Panc1 (cell line): ENCODE measurements at regions not wholly inside any gene's neighbourhood (a gene's known extent, or its start where the extent isn't known, plus 50 kb on each side); places are given as distances from the start of the nearest gene placed in this dataset.
A peak's percentile ranks its signal among the peaks of the same experiment; 100 is the strongest.

Experiments
- ATAC-seq: fragments of 200-7000 bp; cut with Tn5 transposase; 2 replicates; pipeline ENCODE4 v1.9.1; 2020; ENCODE audit warnings: mild to moderate bottlenecking, moderate library complexity
- BruUV-seq: library from RNA; stranded (reverse); fragments of 400-500 nt; replicated peaks from 2 replicates; lab custom pipeline; 2021; lab: Mats Ljungman, UMichigan
- CTCF ChIA-PET: fragments of 300-600 bp; sonication (Branson Sonifier 250); formaldehyde crosslinking; loops from one replicate; lab custom pipeline; 2022; ENCODE audit warnings: antibody characterized with exemption; lab: Charles Lee
- POLR2A ChIA-PET: fragments of 300-600 bp; sonication (Branson Sonifier 250); formaldehyde crosslinking; loops from one replicate; lab custom pipeline; 2022; ENCODE audit warnings: antibody characterized with exemption; lab: Charles Lee
- DNase-seq: peaks from one replicate; pipeline ENCODE4 v3.0.0-alpha.2; 2010; ENCODE audit warnings: low read depth, low spot score
- H3K27ac ChIP-seq: 2 replicates; pipeline ENCODE4 v1.5.1; 2011; ENCODE audit warnings: mild to moderate bottlenecking, low read length, inconsistent platforms
- H3K27me3 ChIP-seq: fragments of 200-500 bp; sonication (Bioruptor generic); 2 replicates; pipeline ENCODE4 v1.6.0; 2014; ENCODE audit warnings: low read length, inconsistent platforms; ENCODE audit not compliant: control insufficient read depth, insufficient read depth
- H3K36me3 ChIP-seq: fragments of 200-500 bp; sonication (Bioruptor generic); 2 replicates; pipeline ENCODE4 v1.5.1; 2014; ENCODE audit warnings: inconsistent platforms, mild to moderate bottlenecking, low read length, moderate library complexity; ENCODE audit not compliant: control insufficient read depth, insufficient read depth
- H3K4me1 ChIP-seq: 2 replicates; pipeline ENCODE4 v1.5.1; 2011; ENCODE audit warnings: inconsistent platforms, mild to moderate bottlenecking, low read length, moderate library complexity; ENCODE audit not compliant: control insufficient read depth, insufficient read depth
- H3K4me3 ChIP-seq, 2 experiments: 2 replicates each; pipeline ENCODE4 v1.5.1; 2011 to 2012; ENCODE audit warnings: low read depth in 2 of 2, low read length in 2 of 2, mild to moderate bottlenecking in 2 of 2, inconsistent platforms in 1 of 2, moderate library complexity in 1 of 2
- H3K9me3 ChIP-seq: fragments of 200-500 bp; sonication (Bioruptor generic); 2 replicates; pipeline ENCODE4 v1.5.1; 2014; ENCODE audit warnings: low read depth, mild to moderate bottlenecking, inconsistent platforms, low read length, moderate library complexity; ENCODE audit not compliant: control insufficient read depth, insufficient read depth
- CTCF ChIP-seq: fragments of 450-650 bp; IDR thresholded peaks from 2 replicates; pipeline ENCODE4 v1.5.1; 2017; ENCODE audit warnings: mild to moderate bottlenecking
- POLR2AphosphoS5 ChIP-seq: IDR thresholded peaks from 2 replicates; pipeline ENCODE4 v1.6.1; 2012; ENCODE audit warnings: mild to moderate bottlenecking, low read depth, low read length, moderate library complexity
- REST ChIP-seq, 2 experiments: IDR thresholded peaks; 2 replicates each; pipeline ENCODE4 v1.6.1; 2011 to 2012; ENCODE audit warnings: low read depth in 2 of 2, control low read depth in 1 of 2, low read length in 1 of 2, mild to moderate bottlenecking in 1 of 2, moderate library complexity in 1 of 2; ENCODE audit not compliant: insufficient read depth in 1 of 2
- SIN3A ChIP-seq: IDR thresholded peaks from 2 replicates; pipeline ENCODE4 v1.6.1; 2012; ENCODE audit warnings: low read depth, mild to moderate bottlenecking, low read length, moderate library complexity, borderline replicate concordance; ENCODE audit not compliant: insufficient read depth
- TCF7L2 ChIP-seq: IDR thresholded peaks from 2 replicates; pipeline ENCODE4 v1.6.1; 2011; ENCODE audit warnings: mild to moderate bottlenecking, low read depth, low read length, inconsistent platforms
- in situ Hi-C: cut with HindIII; loops from 2 replicates; pipeline ENCODE4 v1.10.0; 2016; ENCODE audit warnings: low sequenced_read_pairs, low pct_unique_long_range_greater_than_20kb
- intact Hi-C: fragments of 100-400 bp; cut with micrococcal nuclease; formaldehyde crosslinking; loops from one replicate; pipeline ENCODE4 v1.10.0; 2022; ENCODE audit not compliant: unreplicated experiment

- ChIA-PET CTCF (no interaction called here), POLR2A (no interaction called here)
- Histone ChIP-seq H3K27ac (no peak overlapping the region), H3K4me1 (no peaks in the 10 kb centered on the region), H3K4me3 (no peak overlapping the region), H3K27me3 (no peaks in the 10 kb centered on the region), H3K9me3 (no peaks in the 10 kb centered on the region), H3K36me3 (no peaks in the 10 kb centered on the region)
- TF ChIP-seq CTCF (no peak), POLR2AphosphoS5 (no peak), SIN3A (no peak), TCF7L2 (no peak), REST (IDR thresholded peaks at IDR 0.05; ENCODE audit: insufficient read depth in 1 of 2, low read depth in 2 of 2, low read length in 1 of 2) (no peak)
- intact Hi-C loops = no loop called here
- BruUV-seq = no TSS peak
- in situ Hi-C loops = no loop called here
- DNase-seq (no peak), ATAC-seq (no peak)
These were observed 53.8 kb downstream of the ADRB2 start for GRCh38 chr5:148880197-148880596.

- H3K4me3 ChIP-seq = no peak overlapping the region
- H3K27me3 ChIP-seq = no peaks in the 10 kb centered on the region
- intact Hi-C loops (no loop called here), in situ Hi-C loops (no loop called here)
- no peaks in the 10 kb centered on the region for H3K9me3 ChIP-seq
- ATAC-seq (no peak), DNase-seq (no peak)
- CTCF ChIA-PET = no interaction called here
- POLR2A ChIA-PET = no interaction called here
- BruUV-seq = no TSS peak
- no peaks in the 10 kb centered on the region for H3K36me3 ChIP-seq
- TF ChIP-seq REST (IDR thresholded peaks at IDR 0.05; ENCODE audit: insufficient read depth in 1 of 2, low read depth in 2 of 2, low read length in 1 of 2) (peak; percentile 40 to 45; a peak in 1 of 4 replicates), TCF7L2 (no peak), SIN3A (no peak), CTCF (no peak)
- H3K27ac ChIP-seq = no peak overlapping the region
- H3K4me1 ChIP-seq = no peaks in the 10 kb centered on the region
These were observed 54.3 kb downstream of the ADRB2 start for GRCh38 chr5:148880696-148881095.
